Activated CD4-positive, CD25-positive, alpha-beta regulatory T cell treated with anti-CD3 and anti-CD28 coated beads, Interleukin-2, amount 50 U/mL, for 16 hours (primary cell): ENCODE measurements at regions not wholly inside any gene's neighbourhood (a gene's known extent, or its start where the extent isn't known, plus 50 kb on each side); places are given as distances from the start of the nearest gene placed in this dataset.
"Not testable (repeated sequence)": the region's sequence is repeated elsewhere in the genome, so short reads cannot be mapped to it uniquely, and the experiment has no call there.

Experiments used
- DNase-seq: peaks from one replicate; pipeline ENCODE4 v3.0.0-alpha.2; 2020; ENCODE audit warnings: low read depth, low spot score

GRCh38 chr9:90979639-90980038, 178.0 kb downstream of the SYK start:
- DNase-seq, result no peak

GRCh38 chr9:90981726-90982125, 180.1 kb downstream of the SYK start:
- no peak for DNase-seq

GRCh38 chr9:90983394-90983793, 181.8 kb downstream of the SYK start:
- no peak for DNase-seq

GRCh38 chr9:90985631-90986030, 184.0 kb downstream of the SYK start:
- DNase-seq, result no peak

- no peak for DNase-seq
These were observed 184.5 kb downstream of the SYK start for GRCh38 chr9:90986161-90986560.

GRCh38 chr9:90987566-90987965, 185.9 kb downstream of the SYK start:
- no peak for DNase-seq

- no peak for DNase-seq
These were observed 186.7 kb downstream of the SYK start for GRCh38 chr9:90988318-90988717.

- DNase-seq, result no peak
These were observed 190.3 kb downstream of the SYK start for GRCh38 chr9:90991953-90992352.

GRCh38 chr9:90995516-90995915, 193.9 kb downstream of the SYK start:
- no peak for DNase-seq

- no peak for DNase-seq
These were observed 194.8 kb downstream of the SYK start for GRCh38 chr9:90996154-90997065.

- DNase-seq, result no peak
These were observed 197.0 kb downstream of the SYK start for GRCh38 chr9:90998573-90998972.

GRCh38 chr9:90999425-91000397, 198.1 kb downstream of the SYK start:
- no peak for DNase-seq

- no peak for DNase-seq
These were observed 199.6 kb downstream of the SYK start for GRCh38 chr9:91001146-91001611.

GRCh38 chr9:91004484-91004883, 202.9 kb downstream of the SYK start:
- DNase-seq, result no peak

- no peak for DNase-seq
These were observed 203.4 kb downstream of the SYK start for GRCh38 chr9:91004992-91005391.

- no peak for DNase-seq
These were observed 204.4 kb downstream of the SYK start for GRCh38 chr9:91006046-91006445.

GRCh38 chr9:91008568-91008967, 206.9 kb downstream of the SYK start:
- no peak for DNase-seq

- no peak for DNase-seq
These were observed 210.3 kb downstream of the SYK start for GRCh38 chr9:91011891-91012290.

- no peak for DNase-seq
These were observed 211.6 kb downstream of the SYK start for GRCh38 chr9:91012933-91013841.

GRCh38 chr9:91017245-91017644, 215.6 kb downstream of the SYK start:
- no peak for DNase-seq

GRCh38 chr9:91019871-91020270, 218.3 kb downstream of the SYK start:
- not testable (repeated sequence) for DNase-seq
